ENCODE measurements at regions not wholly inside any gene's neighbourhood (a gene's known extent, or its start where the extent isn't known, plus 50 kb on each side); places are given as distances from the start of the nearest gene placed in this dataset.

- DNase-seq (ENCODE audit: low read depth) = no peak
- H3K4me3 ChIP-seq (ENCODE audit: low read depth, low read length) = no peak overlapping the region
- no peak for TF ChIP-seq POLR2A (IDR thresholded peaks at IDR 0.05; ENCODE audit: extremely low read depth, insufficient read length)
- no peak for TF ChIP-seq MAX (IDR thresholded peaks at IDR 0.05; ENCODE audit: low read depth, low read length)
- TF ChIP-seq MYC (IDR thresholded peaks at IDR 0.05; ENCODE audit: low read depth, low read length) = no peak
- TF ChIP-seq CTCF (IDR thresholded peaks at IDR 0.05; ENCODE audit: low read depth, low read length) = no peak
Observed at GRCh38 chr7:10724449-10724848, 249.2 kb upstream of the PHF14 start.

- no peak for TF ChIP-seq MYC (IDR thresholded peaks at IDR 0.05; ENCODE audit: low read depth, low read length)
- no peak for TF ChIP-seq CTCF (IDR thresholded peaks at IDR 0.05; ENCODE audit: low read depth, low read length)
- TF ChIP-seq MAX (IDR thresholded peaks at IDR 0.05; ENCODE audit: low read depth, low read length) = no peak
- TF ChIP-seq POLR2A (IDR thresholded peaks at IDR 0.05; ENCODE audit: extremely low read depth, insufficient read length) = no peak
- DNase-seq (ENCODE audit: low read depth) = no peak
- H3K4me3 ChIP-seq (ENCODE audit: low read depth, low read length) = no peak overlapping the region
Observed at GRCh38 chr7:10727636-10728035, 246.0 kb upstream of the PHF14 start.

- TF ChIP-seq MAX (IDR thresholded peaks at IDR 0.05; ENCODE audit: low read depth, low read length) = no peak
- no peak for TF ChIP-seq MYC (IDR thresholded peaks at IDR 0.05; ENCODE audit: low read depth, low read length)
- TF ChIP-seq POLR2A (IDR thresholded peaks at IDR 0.05; ENCODE audit: extremely low read depth, insufficient read length) = no peak
- TF ChIP-seq CTCF (IDR thresholded peaks at IDR 0.05; ENCODE audit: low read depth, low read length) = no peak
- no peak overlapping the region for H3K4me3 ChIP-seq (ENCODE audit: low read depth, low read length)
- no peak for DNase-seq (ENCODE audit: low read depth)
Observed at GRCh38 chr7:10731253-10731773, 242.4 kb upstream of the PHF14 start.

- no peak overlapping the region for H3K4me3 ChIP-seq (ENCODE audit: low read depth, low read length)
- TF ChIP-seq MYC (IDR thresholded peaks at IDR 0.05; ENCODE audit: low read depth, low read length) (no peak), MAX (IDR thresholded peaks at IDR 0.05; ENCODE audit: low read depth, low read length) (no peak), CTCF (IDR thresholded peaks at IDR 0.05; ENCODE audit: low read depth, low read length) (no peak), POLR2A (IDR thresholded peaks at IDR 0.05; ENCODE audit: extremely low read depth, insufficient read length) (no peak)
- DNase-seq (ENCODE audit: low read depth) = no peak
Observed at GRCh38 chr7:10733747-10734146, 239.9 kb upstream of the PHF14 start.

- TF ChIP-seq POLR2A (IDR thresholded peaks at IDR 0.05; ENCODE audit: extremely low read depth, insufficient read length) (no peak), MAX (IDR thresholded peaks at IDR 0.05; ENCODE audit: low read depth, low read length) (no peak), MYC (IDR thresholded peaks at IDR 0.05; ENCODE audit: low read depth, low read length) (no peak), CTCF (IDR thresholded peaks at IDR 0.05; ENCODE audit: low read depth, low read length) (no peak)
- H3K4me3 ChIP-seq (ENCODE audit: low read depth, low read length) = no peak overlapping the region
- DNase-seq (ENCODE audit: low read depth) = no peak
Observed at GRCh38 chr7:10734595-10734994, 239.1 kb upstream of the PHF14 start.

Data from NB4 (cell line).